Fibroblast of pulmonary artery (primary cell): ENCODE measurements at regions not wholly inside any gene's neighbourhood (a gene's known extent, or its start where the extent isn't known, plus 50 kb on each side); places are given as distances from the start of the nearest gene placed in this dataset.

ENCODE experiments used
- DNase-seq: peaks from one replicate; pipeline ENCODE4 v3.0.0-alpha.2; 2010; ENCODE audit warnings: low read depth
- H3K4me3 ChIP-seq: replicated peaks from 2 replicates; pipeline ENCODE4 v1.5.1; 2011; ENCODE audit warnings: low read depth, mild to moderate bottlenecking, control low read depth, low read length, moderate library complexity
- TF ChIP-seq, protein P1 (sequence below): IDR thresholded peaks from 2 replicates; pipeline ENCODE4 v1.5.1; 2011; ENCODE audit warnings: mild to moderate bottlenecking, control low read depth, low read length, inconsistent platforms; ENCODE audit errors: missing control alignments

DNA sequence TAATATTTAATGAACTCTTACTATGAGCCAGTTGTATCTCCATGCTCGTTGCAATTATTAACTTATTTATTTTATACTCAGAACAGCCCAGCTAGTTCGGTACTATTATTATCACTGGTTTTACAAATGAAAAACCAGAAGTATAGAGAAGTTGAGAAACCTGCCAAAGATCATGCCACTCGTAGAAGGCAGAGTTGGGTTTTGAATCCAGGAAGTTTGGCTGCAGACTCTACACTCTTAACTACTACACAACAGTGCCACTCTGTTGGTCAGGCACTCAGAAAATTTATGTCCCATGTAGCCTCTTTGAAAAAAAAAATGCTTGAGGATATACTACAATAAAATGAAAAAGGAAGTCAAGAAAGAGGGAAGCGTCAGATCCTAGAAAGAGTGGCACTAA, 71.5 kb upstream of the ARID2 start:
- H3K4me3 ChIP-seq, result no peak overlapping the region
- DNase-seq, result no peak
- TF ChIP-seq, protein P1, sequence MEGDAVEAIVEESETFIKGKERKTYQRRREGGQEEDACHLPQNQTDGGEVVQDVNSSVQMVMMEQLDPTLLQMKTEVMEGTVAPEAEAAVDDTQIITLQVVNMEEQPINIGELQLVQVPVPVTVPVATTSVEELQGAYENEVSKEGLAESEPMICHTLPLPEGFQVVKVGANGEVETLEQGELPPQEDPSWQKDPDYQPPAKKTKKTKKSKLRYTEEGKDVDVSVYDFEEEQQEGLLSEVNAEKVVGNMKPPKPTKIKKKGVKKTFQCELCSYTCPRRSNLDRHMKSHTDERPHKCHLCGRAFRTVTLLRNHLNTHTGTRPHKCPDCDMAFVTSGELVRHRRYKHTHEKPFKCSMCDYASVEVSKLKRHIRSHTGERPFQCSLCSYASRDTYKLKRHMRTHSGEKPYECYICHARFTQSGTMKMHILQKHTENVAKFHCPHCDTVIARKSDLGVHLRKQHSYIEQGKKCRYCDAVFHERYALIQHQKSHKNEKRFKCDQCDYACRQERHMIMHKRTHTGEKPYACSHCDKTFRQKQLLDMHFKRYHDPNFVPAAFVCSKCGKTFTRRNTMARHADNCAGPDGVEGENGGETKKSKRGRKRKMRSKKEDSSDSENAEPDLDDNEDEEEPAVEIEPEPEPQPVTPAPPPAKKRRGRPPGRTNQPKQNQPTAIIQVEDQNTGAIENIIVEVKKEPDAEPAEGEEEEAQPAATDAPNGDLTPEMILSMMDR, result no peak

DNA sequence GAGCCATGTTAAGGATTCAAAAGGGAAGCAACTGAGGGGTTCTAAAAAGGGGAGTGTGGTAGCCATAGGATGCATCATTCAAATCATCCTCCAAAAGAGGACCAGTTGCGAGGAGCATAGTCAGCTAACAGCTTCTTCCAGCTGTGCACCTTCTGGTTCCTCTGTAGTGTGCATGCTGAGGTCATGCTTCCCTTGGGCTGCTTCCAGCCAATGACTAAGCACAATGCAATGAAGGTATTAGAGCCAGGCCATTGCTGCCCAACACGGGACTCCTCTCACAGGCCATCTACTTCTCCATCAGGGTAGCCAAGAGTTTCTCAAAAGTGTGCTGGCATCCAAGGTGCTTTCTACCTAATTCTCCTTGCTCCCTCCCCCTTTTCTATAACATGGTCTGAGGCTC, 69.2 kb upstream of the ARID2 start:
- peak; percentile 77 for DNase-seq
- H3K4me3 ChIP-seq, result no peak overlapping the region
- TF ChIP-seq, protein P1, result no peak

DNA sequence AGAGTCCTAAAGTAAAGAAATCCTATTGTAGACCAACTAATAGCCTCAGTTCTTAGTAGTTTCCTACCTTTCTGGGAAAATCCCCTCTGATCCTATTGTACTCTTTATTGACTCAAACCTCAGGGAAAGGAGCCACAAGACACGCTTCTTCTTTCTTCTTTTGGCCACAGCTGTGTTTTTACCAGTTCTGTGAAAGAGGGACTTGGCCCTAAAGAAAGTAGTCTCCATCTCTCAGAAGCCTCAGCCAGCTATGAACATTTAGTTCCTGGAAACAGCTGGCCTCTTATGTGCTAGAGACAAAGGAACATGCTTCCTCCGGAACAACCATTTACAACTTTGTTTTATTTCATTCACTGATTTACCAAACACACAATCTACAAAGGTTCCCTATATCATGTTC, 66.1 kb upstream of the ARID2 start:
- no peak overlapping the region for H3K4me3 ChIP-seq
- TF ChIP-seq, protein P1, result no peak
- DNase-seq, result peak; percentile 6

DNA sequence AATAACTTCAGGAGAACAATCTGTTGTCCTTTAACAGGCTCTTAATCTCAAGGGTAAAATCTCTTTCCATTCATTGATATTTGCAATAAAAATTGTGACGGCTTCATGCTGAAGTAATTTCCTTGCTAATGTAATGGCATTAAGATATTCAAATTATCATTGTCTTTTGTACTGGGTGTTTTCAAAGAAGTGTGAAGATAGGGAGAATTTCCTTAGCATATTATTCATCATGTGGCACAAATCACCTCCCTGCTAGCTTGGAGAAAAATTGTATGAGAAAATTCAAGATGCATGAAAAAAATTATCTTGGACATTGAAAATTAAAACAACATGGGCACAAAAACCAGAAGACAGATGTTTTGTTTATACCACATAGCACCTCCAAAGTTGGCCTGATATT, 63.6 kb upstream of the ARID2 start:
- no peak overlapping the region for H3K4me3 ChIP-seq
- TF ChIP-seq, protein P1, result no peak
- DNase-seq, result no peak

DNA sequence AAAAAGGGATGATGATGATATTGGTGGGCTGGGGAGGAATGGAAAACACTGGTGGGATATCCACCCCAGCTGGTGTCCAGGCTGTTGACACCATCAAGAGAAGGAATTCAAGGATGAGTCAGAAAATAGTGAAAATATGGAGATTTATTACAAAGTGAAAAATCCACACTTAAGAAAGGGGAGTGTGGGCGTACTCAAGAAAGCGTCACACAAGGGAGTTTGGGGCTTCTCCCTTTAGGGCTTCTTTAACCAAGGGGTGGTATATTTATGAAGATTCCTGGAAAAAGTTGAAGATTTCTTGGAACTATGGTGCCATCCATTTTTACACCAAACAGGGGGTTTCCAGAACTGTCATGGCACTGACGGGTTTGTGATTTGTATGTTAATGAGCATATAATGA, 63.1 kb upstream of the ARID2 start:
- no peak for DNase-seq
- TF ChIP-seq, protein P1, result no peak
- H3K4me3 ChIP-seq, result no peak overlapping the region

DNA sequence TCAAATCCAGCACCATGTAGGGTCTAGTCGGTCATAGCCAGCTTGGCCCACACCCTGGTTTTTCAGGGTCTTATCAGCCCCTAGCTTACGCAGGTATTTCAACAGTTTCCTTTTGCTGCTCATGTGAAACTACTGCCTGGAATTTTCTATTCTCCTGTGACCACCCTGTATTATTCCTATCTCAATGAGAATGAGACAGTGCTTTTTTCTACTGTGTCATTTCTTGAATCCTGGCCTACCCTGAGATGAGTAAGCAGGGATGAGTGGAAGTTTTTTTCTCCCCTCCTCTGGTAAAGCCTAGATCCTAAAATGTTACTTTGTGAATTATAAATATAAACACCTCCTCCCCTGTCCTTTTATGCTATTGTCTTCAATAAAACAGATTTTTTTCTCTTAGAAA, 62.7 kb upstream of the ARID2 start:
- H3K4me3 ChIP-seq, result no peak overlapping the region
- TF ChIP-seq, protein P1, result no peak
- DNase-seq, result peak; percentile 53

DNA sequence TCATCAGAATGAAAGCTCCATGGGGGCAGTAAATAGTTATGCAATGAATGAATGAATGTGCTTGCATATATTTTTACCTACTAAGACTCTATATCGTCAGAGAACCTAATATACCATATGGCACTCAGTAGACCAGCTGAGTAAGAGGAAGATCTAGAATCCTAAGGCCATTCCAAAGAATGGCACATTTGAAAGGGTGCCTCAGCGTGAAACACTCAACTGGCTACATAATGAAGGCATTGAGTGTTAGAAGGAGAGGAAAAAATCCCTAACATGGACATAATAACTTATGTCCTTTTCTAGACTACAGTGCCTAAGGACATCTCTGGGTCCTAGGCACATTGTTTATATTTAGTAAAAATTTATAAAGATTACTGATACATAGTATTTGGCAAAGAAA, 61.7 kb upstream of the ARID2 start:
- no peak for DNase-seq
- TF ChIP-seq, protein P1, result no peak
- no peak overlapping the region for H3K4me3 ChIP-seq
